AG04449 (cell line): ENCODE measurements at regions not wholly inside any gene's neighbourhood (a gene's known extent, or its start where the extent isn't known, plus 50 kb on each side); places are given as distances from the start of the nearest gene placed in this dataset.

Experiments
- CTCF ChIA-PET: fragments of 350-600 bp; formaldehyde crosslinking; extraction: SDS; loops from one replicate; lab custom pipeline; 2021; ENCODE audit warnings: antibody characterized with exemption; lab: Yijun Ruan, JAX
- POLR2A ChIA-PET: fragments of 400-600, 350-600 bp; formaldehyde crosslinking; extraction: SDS; loops from one replicate; lab custom pipeline; 2020; ENCODE audit warnings: antibody characterized with exemption, inconsistent platforms; lab: Yijun Ruan, JAX
- DNase-seq: peaks from one replicate; pipeline ENCODE4 v3.0.0-alpha.2; 2010; ENCODE audit warnings: low read depth, low spot score
- H3K4me3 ChIP-seq: 2 replicates; pipeline ENCODE4 v1.5.1; 2011; ENCODE audit warnings: low read depth, mild to moderate bottlenecking, control low read depth, low read length
- TF ChIP-seq, protein P1 (sequence below): IDR thresholded peaks from one replicate; pipeline ENCODE4 v1.5.1; 2011; ENCODE audit warnings: mild to moderate bottlenecking, moderate library complexity, low read length, control low read depth, inconsistent platforms; ENCODE audit not compliant: insufficient read depth; ENCODE audit errors: missing control alignments

DNA sequence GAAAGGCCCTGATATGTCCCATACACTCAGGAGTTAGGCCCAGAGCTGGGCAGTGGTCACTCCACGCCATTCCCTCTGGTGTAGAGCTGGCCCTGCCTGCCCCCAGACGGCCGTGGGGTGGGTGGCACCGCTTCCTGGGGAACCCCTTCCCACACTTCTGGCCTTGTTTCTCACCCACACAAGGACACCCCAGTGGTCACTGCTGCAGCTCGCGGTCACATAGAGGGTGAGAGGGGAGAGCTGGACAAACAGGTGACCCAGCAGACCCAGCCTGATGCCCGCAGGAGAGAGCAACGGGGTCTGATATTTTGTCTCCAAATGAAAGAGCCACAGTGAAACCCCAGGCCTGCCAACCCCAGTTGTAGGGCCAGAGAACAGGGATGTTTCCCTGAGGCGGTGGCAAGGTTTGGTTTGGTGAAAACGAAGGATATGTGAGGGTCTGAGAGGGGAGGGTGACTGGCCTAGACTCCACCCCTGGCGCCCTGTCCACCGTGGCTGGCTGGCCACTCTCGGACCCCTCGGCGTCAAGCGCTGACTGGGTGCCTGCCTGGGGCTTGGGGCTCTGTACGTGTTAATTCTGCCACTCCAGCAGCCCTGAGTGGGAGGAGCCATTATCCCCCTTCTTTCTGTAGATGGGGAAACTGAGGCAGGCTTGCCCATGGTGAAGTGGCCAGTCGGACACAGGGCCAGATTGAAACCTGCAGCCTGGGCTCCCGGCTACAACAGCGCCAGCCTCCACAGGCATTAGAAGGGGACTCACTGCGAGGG lies 71.0 kb upstream of the PPARA start:
- ChIA-PET CTCF (interaction anchor here (0.6 to 6.7 kb wide), 4 partner anchors 10 to 83 kb away, joined by 3 to 50 read pairs (median 4); no protein-coding TSS in a partner anchor), POLR2A (no interaction called here)
- no peak for DNase-seq
- no peak overlapping the region for H3K4me3 ChIP-seq
- TF ChIP-seq, protein P1, sequence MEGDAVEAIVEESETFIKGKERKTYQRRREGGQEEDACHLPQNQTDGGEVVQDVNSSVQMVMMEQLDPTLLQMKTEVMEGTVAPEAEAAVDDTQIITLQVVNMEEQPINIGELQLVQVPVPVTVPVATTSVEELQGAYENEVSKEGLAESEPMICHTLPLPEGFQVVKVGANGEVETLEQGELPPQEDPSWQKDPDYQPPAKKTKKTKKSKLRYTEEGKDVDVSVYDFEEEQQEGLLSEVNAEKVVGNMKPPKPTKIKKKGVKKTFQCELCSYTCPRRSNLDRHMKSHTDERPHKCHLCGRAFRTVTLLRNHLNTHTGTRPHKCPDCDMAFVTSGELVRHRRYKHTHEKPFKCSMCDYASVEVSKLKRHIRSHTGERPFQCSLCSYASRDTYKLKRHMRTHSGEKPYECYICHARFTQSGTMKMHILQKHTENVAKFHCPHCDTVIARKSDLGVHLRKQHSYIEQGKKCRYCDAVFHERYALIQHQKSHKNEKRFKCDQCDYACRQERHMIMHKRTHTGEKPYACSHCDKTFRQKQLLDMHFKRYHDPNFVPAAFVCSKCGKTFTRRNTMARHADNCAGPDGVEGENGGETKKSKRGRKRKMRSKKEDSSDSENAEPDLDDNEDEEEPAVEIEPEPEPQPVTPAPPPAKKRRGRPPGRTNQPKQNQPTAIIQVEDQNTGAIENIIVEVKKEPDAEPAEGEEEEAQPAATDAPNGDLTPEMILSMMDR: no peak

DNA sequence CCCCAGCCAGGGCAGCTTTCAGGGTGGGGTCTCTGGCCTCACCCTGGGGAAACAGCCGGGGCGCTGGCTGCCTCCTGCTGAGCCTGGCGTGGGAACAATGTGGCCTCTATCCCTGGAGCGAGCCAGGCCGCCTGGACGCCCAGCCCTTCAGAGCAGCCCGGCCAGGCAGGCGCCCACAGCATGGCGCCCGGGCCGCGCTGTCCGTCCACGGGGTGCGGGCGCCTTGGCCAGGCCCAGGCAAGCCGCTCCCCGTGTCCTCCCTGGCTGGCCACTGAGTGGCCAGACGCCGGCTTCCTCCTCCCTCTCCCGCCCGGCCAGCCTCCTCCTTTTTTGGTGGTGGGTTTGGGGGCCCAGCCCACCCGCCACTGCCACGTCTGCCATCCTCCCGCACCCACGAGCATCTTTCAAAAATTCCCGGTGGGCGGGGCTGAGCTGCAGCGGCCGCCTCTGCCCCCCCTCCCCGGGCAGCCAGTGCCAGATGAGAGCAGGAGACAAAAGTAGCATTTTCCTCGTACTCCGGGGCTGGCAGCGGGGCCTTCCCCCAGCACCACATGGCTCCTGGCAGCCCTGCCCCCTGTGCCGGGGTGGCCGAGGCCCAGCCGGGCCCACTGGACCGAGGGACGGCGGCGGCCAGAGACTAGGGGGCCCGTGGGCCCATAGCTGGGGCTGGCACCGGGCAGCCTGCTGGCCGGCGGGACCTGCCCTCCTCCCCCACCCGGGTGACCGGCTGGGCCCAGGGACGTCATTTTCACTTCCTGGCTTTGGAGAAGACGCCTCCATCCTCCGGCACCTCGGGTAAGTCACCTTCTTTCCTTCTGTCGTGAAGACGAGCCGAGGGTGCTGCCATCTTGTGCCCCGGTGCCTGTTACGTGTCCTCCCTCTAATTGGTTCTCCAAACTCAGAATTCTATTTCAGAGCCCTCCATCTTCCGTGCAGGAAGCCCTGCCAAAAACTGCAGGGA lies 70.2 kb upstream of the PPARA start:
- ChIA-PET POLR2A (interaction anchor here (0.6 to 1.2 kb wide), 2 partner anchors 9 to 46 kb away, joined by 3 to 4 read pairs; no protein-coding TSS in a partner anchor), CTCF (interaction anchor here (0.6 to 3.0 kb wide), 5 partner anchors 37 to 84 kb away, joined by 3 to 11 read pairs (median 4); no protein-coding TSS in a partner anchor)
- TF ChIP-seq, protein P1: no peak
- no peak for DNase-seq
- H3K4me3 ChIP-seq: peak overlapping the region; percentile 61

DNA sequence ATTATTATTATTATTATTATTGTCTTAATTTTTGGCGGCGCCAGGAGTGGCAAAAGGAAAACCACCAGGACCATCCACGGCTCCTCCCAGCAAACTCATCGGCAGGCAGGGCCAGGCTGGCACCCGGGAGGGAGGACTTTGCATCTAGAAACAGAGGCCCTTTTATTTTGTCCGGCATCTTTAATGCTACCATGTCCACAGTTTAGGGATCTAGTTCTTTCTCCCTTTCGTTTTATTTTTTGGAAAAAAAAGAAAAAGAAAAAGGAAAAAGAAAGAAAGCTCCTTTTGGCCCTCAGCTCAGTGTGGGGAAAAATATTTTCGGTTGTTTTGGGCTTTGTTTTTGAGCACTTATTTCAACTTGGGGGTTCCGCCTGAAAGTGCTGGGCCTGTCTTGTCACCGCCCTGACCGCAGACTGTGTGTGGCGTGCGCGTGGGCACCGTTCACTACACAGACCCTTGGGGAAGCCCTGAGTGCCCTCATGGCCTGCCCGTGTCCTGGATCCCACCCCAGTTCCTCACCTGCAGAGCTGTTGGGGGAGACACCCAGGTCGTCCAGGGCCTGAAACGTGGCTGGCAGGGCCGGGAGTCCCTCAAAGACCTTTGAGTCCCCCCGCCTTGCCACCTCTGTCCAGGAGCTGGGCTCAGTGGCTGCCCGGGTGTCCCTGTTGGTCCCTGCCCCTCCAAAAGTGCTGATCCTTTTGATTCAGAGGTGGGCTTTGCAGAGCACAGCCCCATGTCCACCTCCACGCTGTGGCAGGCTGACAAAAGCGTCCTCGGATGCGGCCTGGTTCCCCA lies 69.1 kb upstream of the PPARA start:
- CTCF ChIA-PET: interaction anchor here (0.6 to 3.0 kb wide), 4 partner anchors 38 to 82 kb away, joined by 3 to 11 read pairs (median 4); no protein-coding TSS in a partner anchor
- POLR2A ChIA-PET: interaction anchor here (1.1 to 1.7 kb wide), 3 partner anchors 8 to 84 kb away, joined by 3 to 12 read pairs (median 4); no protein-coding TSS in a partner anchor
- no peak for DNase-seq
- peak overlapping the region; percentile 61 for H3K4me3 ChIP-seq
- TF ChIP-seq, protein P1: no peak

DNA sequence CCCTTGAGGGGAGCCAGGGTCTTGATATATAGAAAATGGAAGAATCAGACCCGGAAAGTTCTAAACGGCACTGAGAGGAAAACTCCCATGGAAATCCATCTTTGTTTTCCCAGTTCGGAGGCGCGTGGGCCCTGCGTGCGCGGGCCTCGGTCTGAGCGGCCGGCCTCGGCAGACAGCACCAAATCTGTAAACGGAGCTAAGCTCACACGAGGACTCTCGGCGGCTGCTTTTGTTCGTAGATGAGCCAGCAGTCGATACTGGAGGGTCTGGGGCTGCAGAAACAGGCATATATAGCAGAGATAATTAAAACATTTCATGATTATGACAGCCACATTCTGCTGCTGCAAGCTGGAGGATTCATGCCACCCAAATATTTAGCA lies 68.5 kb upstream of the PPARA start:
- POLR2A ChIA-PET: interaction anchor here (1.1 to 1.7 kb wide), 3 partner anchors 9 to 84 kb away, joined by 3 to 12 read pairs (median 5); no protein-coding TSS in a partner anchor
- H3K4me3 ChIP-seq: peak overlapping the region; percentile 61
- DNase-seq: no peak
- TF ChIP-seq, protein P1: no peak
- CTCF ChIA-PET: interaction anchor here (1.2 to 3.0 kb wide), 3 partner anchors 8 to 76 kb away, joined by 4 to 11 read pairs (median 6); no protein-coding TSS in a partner anchor

DNA sequence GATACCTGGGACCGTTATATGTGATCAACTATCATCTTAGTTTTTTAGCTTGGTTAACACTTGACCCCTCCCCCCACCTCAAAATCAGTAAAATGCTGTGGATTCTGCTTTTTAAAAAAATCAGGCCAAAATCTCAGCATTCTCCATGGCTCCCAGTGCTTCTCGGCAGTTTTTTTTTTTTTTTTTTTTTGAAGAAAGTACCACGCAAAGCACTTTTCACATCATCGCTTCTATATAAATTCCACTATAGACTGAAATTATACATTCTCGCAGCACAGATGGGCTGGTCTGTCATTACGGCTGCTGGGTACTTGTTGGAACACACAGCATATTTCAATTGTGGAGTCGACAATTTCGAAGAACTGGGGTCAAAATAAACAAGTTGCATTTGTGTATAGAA lies 67.7 kb upstream of the PPARA start:
- no peak for DNase-seq
- ChIA-PET CTCF (interaction anchor here (0.9 to 3.0 kb wide), 4 partner anchors 9 to 76 kb away, joined by 4 to 11 read pairs (median 6); no protein-coding TSS in a partner anchor), POLR2A (interaction anchor here (1.1 to 1.7 kb wide), 2 partner anchors 9 to 12 kb away, joined by 5 to 12 read pairs; no protein-coding TSS in a partner anchor)
- TF ChIP-seq, protein P1: no peak
- H3K4me3 ChIP-seq: no peak overlapping the region
